NCI-H1694 treated with DMSO at 0.1 percent for 48 hours (cell line): ENCODE measurements at regions not wholly inside any gene's neighbourhood (a gene's known extent, or its start where the extent isn't known, plus 50 kb on each side); places are given as distances from the start of the nearest gene placed in this dataset.

Source experiments
- DNase-seq: peaks from one replicate; lab custom pipeline; 2025; lab: John Stamatoyannopoulos, UW

GRCh38 chr22:34997633-34998299 lies 68.2 kb upstream of the ISX start:
- no peak for DNase-seq

DNA sequence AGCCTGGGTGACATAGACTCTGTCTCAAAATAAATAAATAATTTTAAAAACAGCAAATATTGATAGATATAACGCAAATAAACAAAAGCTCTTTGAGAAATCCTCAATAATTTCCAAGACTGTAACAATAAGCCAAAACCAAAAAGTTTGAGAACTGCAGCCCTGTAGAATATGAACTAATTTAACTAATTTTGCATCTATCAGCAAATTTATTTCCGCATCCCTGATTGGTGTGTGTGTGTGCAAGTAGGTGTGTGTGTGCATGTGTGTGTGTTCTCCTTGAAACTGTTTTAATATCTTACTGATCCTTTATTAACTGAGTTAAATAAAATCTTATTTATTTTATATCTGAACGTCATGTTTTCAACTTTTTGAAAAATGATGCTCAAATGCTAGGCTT lies 67.0 kb upstream of the ISX start:
- DNase-seq: no peak

DNA sequence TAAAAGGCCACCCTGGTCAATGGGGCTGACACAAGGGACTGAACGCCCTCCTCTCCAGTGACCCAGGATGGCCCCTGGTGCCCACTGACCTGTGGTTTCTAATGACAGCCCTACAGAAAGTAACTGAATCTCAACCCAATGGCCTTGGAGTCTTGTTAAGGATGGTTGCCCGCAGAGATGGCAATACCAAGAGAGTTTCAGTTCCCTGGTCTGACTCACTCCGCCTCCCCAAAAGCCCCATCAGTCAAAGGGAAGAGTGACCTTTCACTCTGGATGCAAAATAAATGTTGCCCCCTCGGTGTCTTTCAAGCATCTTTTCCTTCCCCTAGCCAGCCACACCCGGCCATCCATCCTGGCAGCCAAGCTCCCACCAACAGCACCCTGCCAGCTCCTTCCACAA lies 57.7 kb upstream of the ISX start:
- DNase-seq: no peak

DNA sequence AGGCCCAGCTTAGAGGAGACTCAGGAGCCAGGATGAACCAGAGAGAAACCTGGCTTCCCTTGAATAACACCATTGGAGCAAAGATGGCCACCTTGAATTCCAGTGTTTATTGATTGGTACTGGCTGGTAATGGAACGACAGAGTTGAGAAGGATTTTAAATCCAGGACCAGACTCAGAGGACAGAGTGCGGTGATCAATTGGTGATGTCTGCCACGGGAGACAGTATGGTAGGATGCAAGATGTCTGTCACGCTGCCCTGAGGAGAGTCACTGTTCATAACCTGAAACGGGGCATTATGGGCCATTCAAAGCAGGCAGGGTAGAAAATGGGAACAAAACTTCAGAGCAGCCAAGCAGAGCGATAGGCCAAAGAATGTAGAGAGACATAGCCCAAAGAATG lies 55.4 kb upstream of the ISX start:
- no peak for DNase-seq

- DNase-seq: no peak
These were observed 51.1 kb upstream of the ISX start for GRCh38 chr22:35014812-35015211.
